Naive B cell (primary cell): ENCODE measurements at regions not wholly inside any gene's neighbourhood (a gene's known extent, or its start where the extent isn't known, plus 50 kb on each side); places are given as distances from the start of the nearest gene placed in this dataset.
A peak's percentile ranks its signal among the peaks of the same experiment; 100 is the strongest.

Source experiments
- ATAC-seq, 2 donors: fragments of 150-1000 bp; cut with Tn5 transposase; 2 replicates each; pipeline ENCODE4 v1.10.0; 2021; ENCODE audit warnings: low read depth in 2 of 2, mild to moderate bottlenecking in 2 of 2, moderate library complexity in 2 of 2
- DNase-seq: peaks from one replicate; pipeline ENCODE4 v3.0.0; 2022
- H3K27ac Mint-ChIP-seq, 6 donors: one replicate each; pipeline ENCODE4 v1.8.0; 2020 to 2022; ENCODE audit warnings: mild to moderate bottlenecking in 6 of 6, mixed read lengths in 6 of 6, moderate library complexity in 5 of 6, inconsistent platforms in 2 of 6
- H3K27me3 Mint-ChIP-seq, 3 donors: one replicate each; pipeline ENCODE4 v1.8.0; 2021 to 2022; ENCODE audit warnings: mixed read lengths in 3 of 3, mild to moderate bottlenecking in 1 of 3
- H3K36me3 Mint-ChIP-seq, 2 donors: one replicate each; pipeline ENCODE4 v1.8.0; 2020 to 2022; ENCODE audit warnings: mixed read lengths in 2 of 2, inconsistent platforms in 1 of 2, mild to moderate bottlenecking in 1 of 2
- H3K4me1 Mint-ChIP-seq, 3 donors: one replicate each; pipeline ENCODE4 v1.8.0; 2020 to 2022; ENCODE audit warnings: mixed read lengths in 3 of 3, inconsistent platforms in 1 of 3, mild to moderate bottlenecking in 1 of 3, moderate library complexity in 1 of 3
- H3K4me3 Mint-ChIP-seq, 8 donors: one replicate each; pipeline ENCODE4 v1.8.0; 2020 to 2022; ENCODE audit warnings: mild to moderate bottlenecking in 8 of 8, mixed read lengths in 8 of 8, moderate library complexity in 8 of 8, inconsistent platforms in 2 of 8
- H3K9me3 Mint-ChIP-seq, 7 donors: one replicate each; pipeline ENCODE4 v1.8.0; 2020 to 2022; ENCODE audit warnings: mixed read lengths in 7 of 7, mild to moderate bottlenecking in 5 of 7, inconsistent platforms in 2 of 7, moderate library complexity in 1 of 7

GRCh38 chr18:57087644-57088376 lies 59.1 kb upstream of the BOD1L2 start:
- H3K27ac Mint-ChIP-seq = peak overlapping the region in 1 of 6 donors; percentile 47
- peaks cover 87 to 91% (median 89%) of the 10 kb centered on the region in 3 donors for H3K27me3 Mint-ChIP-seq
- no peak overlapping the region for H3K4me3 Mint-ChIP-seq
- no peak for DNase-seq
- H3K9me3 Mint-ChIP-seq = peaks cover 7 to 30% (median 11%) of the 10 kb centered on the region in 7 donors
- peaks cover 16 to 28% (median 23%) of the 10 kb centered on the region in 3 donors for H3K4me1 Mint-ChIP-seq
- peaks cover 9 to 26% of the 10 kb centered on the region in 2 donors for H3K36me3 Mint-ChIP-seq
- no peak for ATAC-seq

DNA sequence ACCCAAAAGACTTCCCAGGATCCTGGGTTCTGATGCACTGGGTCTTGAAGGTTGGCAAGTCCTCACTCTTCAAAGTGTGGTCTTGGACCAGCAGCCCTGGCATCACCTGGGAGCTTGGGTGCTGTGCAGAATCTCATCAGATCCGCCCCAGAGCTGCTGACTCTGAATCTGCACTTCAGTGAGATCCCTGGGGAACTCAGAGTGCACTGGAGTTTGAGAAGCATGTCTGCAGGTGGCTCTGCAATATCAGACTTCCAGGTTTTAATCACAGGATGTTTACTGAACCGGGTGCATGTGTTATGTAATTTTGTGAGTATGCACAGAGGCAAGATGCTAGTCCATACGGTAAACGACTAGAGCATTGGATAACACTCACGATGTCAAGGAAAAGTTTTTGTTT lies 58.0 kb upstream of the BOD1L2 start:
- Mint-ChIP-seq H3K36me3 (peaks cover 3 to 23% of the 10 kb centered on the region in 2 donors), H3K9me3 (peaks cover 3 to 20% (median 8%) of the 10 kb centered on the region in 7 donors), H3K27me3 (peaks cover 87 to 91% (median 89%) of the 10 kb centered on the region in 3 donors), H3K4me3 (no peak overlapping the region), H3K27ac (no peak overlapping the region), H3K4me1 (peaks cover 16 to 28% (median 21%) of the 10 kb centered on the region in 3 donors)
- DNase-seq = peak; percentile 22
- ATAC-seq = peak in 1 of 2 donors; percentile 47

GRCh38 chr18:57089702-57090101 lies 57.2 kb upstream of the BOD1L2 start:
- Mint-ChIP-seq H3K27me3 (peaks cover 87 to 90% (median 89%) of the 10 kb centered on the region in 3 donors), H3K27ac (peak overlapping the region in 1 of 6 donors; percentile 49), H3K9me3 (peaks cover 0 to 12% (median 5%) of the 10 kb centered on the region in 7 donors), H3K36me3 (peaks cover 0 to 20% of the 10 kb centered on the region in 2 donors), H3K4me1 (peaks cover 8 to 21% (median 12%) of the 10 kb centered on the region in 3 donors), H3K4me3 (no peak overlapping the region)
- ATAC-seq = no peak
- DNase-seq = no peak

- Mint-ChIP-seq H3K4me1 (peaks cover 0 to 13% (median 3%) of the 10 kb centered on the region in 3 donors), H3K27me3 (peaks cover 87 to 89% (median 88%) of the 10 kb centered on the region in 3 donors), H3K4me3 (no peak overlapping the region), H3K9me3 (peaks cover 0 to 5% (median 3%) of the 10 kb centered on the region in 7 donors), H3K36me3 (peaks cover 0 to 8% of the 10 kb centered on the region in 2 donors), H3K27ac (no peak overlapping the region)
- DNase-seq = no peak
- no peak for ATAC-seq
Measured at GRCh38 chr18:57091231-57091630, 55.7 kb upstream of the BOD1L2 start.

DNA sequence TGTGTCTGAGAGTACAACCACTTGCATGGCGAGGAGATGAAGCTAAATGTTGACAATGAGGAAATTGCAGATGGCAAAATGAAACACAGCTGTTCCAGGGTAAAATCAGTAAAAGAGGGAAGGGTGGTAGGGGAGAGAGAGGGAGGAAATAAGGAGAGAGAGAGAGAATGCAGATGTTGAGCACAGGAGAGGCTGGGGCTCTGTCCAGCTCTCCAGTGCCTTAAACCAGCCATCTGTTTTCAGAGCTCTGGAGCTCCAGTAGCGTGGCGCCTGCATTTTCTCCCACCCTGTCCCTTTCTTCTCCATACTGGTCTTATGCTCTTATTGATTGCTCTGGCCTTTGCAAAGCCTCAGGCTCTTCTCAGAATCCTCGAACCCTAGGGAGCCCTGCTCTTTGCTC lies 52.7 kb upstream of the BOD1L2 start:
- DNase-seq = no peak
- H3K4me1 Mint-ChIP-seq = peaks cover 0 to 5% (median 1%) of the 10 kb centered on the region in 3 donors
- H3K4me3 Mint-ChIP-seq = no peak overlapping the region
- H3K36me3 Mint-ChIP-seq = peaks cover 0 to 8% of the 10 kb centered on the region in 2 donors
- H3K27ac Mint-ChIP-seq = no peak overlapping the region
- no peak for ATAC-seq
- H3K27me3 Mint-ChIP-seq = peaks cover 85 to 91% (median 90%) of the 10 kb centered on the region in 3 donors
- H3K9me3 Mint-ChIP-seq = peaks cover 0 to 16% (median 6%) of the 10 kb centered on the region in 7 donors

DNA sequence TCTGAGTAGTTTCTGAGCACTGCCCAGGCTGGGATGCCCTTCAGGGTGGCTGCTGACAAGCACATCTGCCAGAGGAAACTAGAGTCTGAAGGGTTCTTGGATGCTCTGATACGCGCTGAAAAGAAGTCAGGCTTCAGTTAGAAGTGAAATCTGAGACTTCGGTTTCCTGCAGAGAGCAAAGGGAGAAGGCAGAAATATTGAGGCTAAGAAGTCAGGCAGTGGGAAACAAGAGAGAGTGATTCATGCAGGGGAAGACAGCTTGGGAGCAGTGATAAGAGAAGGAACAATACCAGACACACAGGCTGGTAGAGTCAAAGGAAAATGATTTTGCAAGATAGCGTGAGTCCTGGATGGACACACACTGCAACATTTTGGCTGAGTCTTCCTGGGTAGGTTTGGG lies 51.0 kb upstream of the BOD1L2 start:
- no peak overlapping the region for H3K27ac Mint-ChIP-seq
- peaks cover 0 to 33% (median 23%) of the 10 kb centered on the region in 7 donors for H3K9me3 Mint-ChIP-seq
- peaks cover 75 to 90% (median 76%) of the 10 kb centered on the region in 3 donors for H3K27me3 Mint-ChIP-seq
- H3K4me1 Mint-ChIP-seq = peaks cover 0 to 3% (median 0%) of the 10 kb centered on the region in 3 donors
- no peak overlapping the region for H3K4me3 Mint-ChIP-seq
- peaks cover 0 to 8% of the 10 kb centered on the region in 2 donors for H3K36me3 Mint-ChIP-seq
- no peak for ATAC-seq
- no peak for DNase-seq
